ENCODE measurements at regions not wholly inside any gene's neighbourhood (a gene's known extent, or its start where the extent isn't known, plus 50 kb on each side); places are given as distances from the start of the nearest gene placed in this dataset.

DNA sequence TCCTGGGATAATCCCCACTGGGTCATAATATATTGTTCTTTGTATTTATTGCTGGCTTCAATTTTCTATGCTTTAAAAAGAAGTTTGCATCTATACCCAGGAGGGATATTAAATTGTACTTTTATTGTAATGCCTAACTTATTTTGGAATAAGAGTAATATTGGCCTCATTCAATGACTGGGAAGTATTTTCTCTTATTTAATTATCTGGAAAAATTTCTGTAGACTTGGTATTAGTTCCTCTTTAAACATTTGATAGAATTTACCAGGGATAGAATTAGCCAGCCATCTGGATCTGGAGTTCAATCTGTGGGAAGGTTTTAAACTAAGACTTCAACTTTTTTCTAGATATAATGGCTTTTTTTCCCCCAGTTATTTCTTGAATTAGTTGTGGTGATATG lies 115.2 kb upstream of the ZNF32 start:
- Mint-ChIP-seq H3K9me3 (peaks cover 3 to 8% of the 10 kb centered on the region in 2 donors), H3K27me3 (ENCODE audit: low read depth in 2 of 2) (peaks cover 0 to 32% of the 10 kb centered on the region in 2 donors)
- no peak for TF ChIP-seq CTCF (IDR thresholded peaks at IDR 0.05)

DNA sequence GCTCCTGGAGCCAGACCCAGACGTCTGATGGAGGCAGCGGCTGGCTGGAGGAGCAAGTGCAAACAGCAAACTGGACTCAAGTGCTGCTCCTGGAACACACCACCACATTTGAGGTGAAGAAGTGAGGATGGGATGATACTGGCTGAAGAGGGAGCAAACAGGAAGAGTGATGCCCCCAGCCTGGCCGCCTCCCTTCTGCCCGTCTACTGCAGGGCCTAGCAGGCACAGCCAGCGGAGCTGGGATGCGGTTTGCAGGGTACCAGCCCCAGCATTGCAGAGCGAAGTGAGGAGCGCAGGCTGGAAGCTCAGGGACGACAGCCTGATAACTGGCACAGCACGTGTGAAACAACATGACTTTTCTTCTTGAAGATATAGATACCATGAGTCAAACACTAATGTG lies 111.8 kb upstream of the ZNF32 start:
- intact Hi-C loops (cut with micrococcal nuclease), result no loop called here
- Histone ChIP-seq H3K27ac (ENCODE audit: low read length) (no peak overlapping the region), H3K4me3 (ENCODE audit: low read length) (no peak overlapping the region), H3K9me3 (ENCODE audit: control insufficient read depth, insufficient read depth, low read length) (no peaks in the 10 kb centered on the region), H3K27me3 (ENCODE audit: control insufficient read depth, insufficient read depth, low read length) (no peaks in the 10 kb centered on the region), H3K4me1 (ENCODE audit: control insufficient read depth, insufficient read depth, low read length) (no peaks in the 10 kb centered on the region), H3K36me3 (ENCODE audit: control insufficient read depth, insufficient read depth, low read length) (no peaks in the 10 kb centered on the region)
- DNase-seq, result no peak
- no peak overlapping the region for H3K27ac Mint-ChIP-seq
- no peaks in the 10 kb centered on the region for H3K36me3 Mint-ChIP-seq
- no peak for TF ChIP-seq CTCF (IDR thresholded peaks at IDR 0.05)
- 93% methylated on average over 10 of the region's 10 CpGs for WGBS (ENCODE audit: insufficient coverage)
- H3K4me1 Mint-ChIP-seq, result peaks cover 0 to 5% of the 10 kb centered on the region in 2 donors
- no peak for ATAC-seq
- peaks cover 0 to 17% of the 10 kb centered on the region in 2 donors for H3K27me3 Mint-ChIP-seq (ENCODE audit: low read depth in 2 of 2)
- no peaks in the 10 kb centered on the region for H3K9me3 Mint-ChIP-seq
- no peak overlapping the region for H3K4me3 Mint-ChIP-seq

More for the DNA sequence above, 115.2 kb upstream of the ZNF32 start:
- no peaks in the 10 kb centered on the region for H3K4me1 ChIP-seq (ENCODE audit: control insufficient read depth, insufficient read depth, low read length)
- no peaks in the 10 kb centered on the region for H3K36me3 ChIP-seq (ENCODE audit: control insufficient read depth, insufficient read depth, low read length)
- intact Hi-C loops (cut with micrococcal nuclease), result no loop called here
- H3K4me1 Mint-ChIP-seq, result no peaks in the 10 kb centered on the region
- ATAC-seq, result no peak
- no peaks in the 10 kb centered on the region for H3K27me3 ChIP-seq (ENCODE audit: control insufficient read depth, insufficient read depth, low read length)
- no peak for DNase-seq
- H3K4me3 Mint-ChIP-seq, result no peak overlapping the region
- no peaks in the 10 kb centered on the region for H3K9me3 ChIP-seq (ENCODE audit: control insufficient read depth, insufficient read depth, low read length)
- no peak overlapping the region for H3K27ac ChIP-seq (ENCODE audit: low read length)
- peaks cover 10% of the 10 kb centered on the region for H3K36me3 Mint-ChIP-seq
- H3K27ac Mint-ChIP-seq, result no peak overlapping the region
- no peak overlapping the region for H3K4me3 ChIP-seq (ENCODE audit: low read length)

DNA sequence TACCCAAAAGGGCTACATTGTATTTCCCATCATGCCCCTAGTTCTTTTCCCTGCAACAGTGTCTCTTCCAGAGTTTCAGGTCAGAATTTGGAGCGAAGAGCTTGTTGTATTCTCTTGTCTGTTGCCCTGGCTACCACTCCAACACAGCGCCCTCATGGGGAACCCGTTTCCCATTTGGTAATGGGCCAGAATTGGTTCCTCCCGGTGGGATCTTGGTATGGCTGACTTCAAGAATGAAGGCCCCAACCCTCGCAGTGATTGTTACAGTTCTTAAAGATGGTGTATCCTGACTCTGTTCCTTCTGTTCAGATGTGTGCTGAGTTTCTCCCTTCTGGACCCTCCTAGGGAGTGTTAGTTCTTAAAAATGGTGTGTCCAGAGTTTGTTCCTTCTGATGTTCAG lies 110.5 kb upstream of the ZNF32 start:
- no peak for TF ChIP-seq CTCF (IDR thresholded peaks at IDR 0.05)
- Histone ChIP-seq H3K9me3 (ENCODE audit: control insufficient read depth, insufficient read depth, low read length) (no peaks in the 10 kb centered on the region), H3K36me3 (ENCODE audit: control insufficient read depth, insufficient read depth, low read length) (no peaks in the 10 kb centered on the region), H3K27ac (ENCODE audit: low read length) (no peak overlapping the region), H3K4me1 (ENCODE audit: control insufficient read depth, insufficient read depth, low read length) (no peaks in the 10 kb centered on the region), H3K27me3 (ENCODE audit: control insufficient read depth, insufficient read depth, low read length) (no peaks in the 10 kb centered on the region), H3K4me3 (ENCODE audit: low read length) (no peak overlapping the region)
- WGBS (ENCODE audit: insufficient coverage), result 92% methylated on average over 5 of the region's 5 CpGs
- no peak for DNase-seq
- Mint-ChIP-seq H3K4me1 (peaks cover 0 to 5% of the 10 kb centered on the region in 2 donors), H3K27me3 (ENCODE audit: low read depth in 2 of 2) (peaks cover 0 to 11% of the 10 kb centered on the region in 2 donors), H3K9me3 (no peaks in the 10 kb centered on the region), H3K36me3 (no peaks in the 10 kb centered on the region), H3K27ac (no peak overlapping the region), H3K4me3 (no peak overlapping the region)
- no peak for ATAC-seq
- intact Hi-C loops (cut with micrococcal nuclease), result no loop called here

- Mint-ChIP-seq H3K9me3 (no peaks in the 10 kb centered on the region), H3K27ac (no peak overlapping the region), H3K4me1 (peaks cover 0 to 5% of the 10 kb centered on the region in 2 donors), H3K4me3 (no peak overlapping the region), H3K27me3 (ENCODE audit: low read depth in 2 of 2) (no peaks in the 10 kb centered on the region), H3K36me3 (no peaks in the 10 kb centered on the region)
- Histone ChIP-seq H3K27ac (ENCODE audit: low read length) (no peak overlapping the region), H3K27me3 (ENCODE audit: control insufficient read depth, insufficient read depth, low read length) (no peaks in the 10 kb centered on the region), H3K4me3 (ENCODE audit: low read length) (no peak overlapping the region), H3K4me1 (ENCODE audit: control insufficient read depth, insufficient read depth, low read length) (no peaks in the 10 kb centered on the region), H3K36me3 (ENCODE audit: control insufficient read depth, insufficient read depth, low read length) (no peaks in the 10 kb centered on the region), H3K9me3 (ENCODE audit: control insufficient read depth, insufficient read depth, low read length) (no peaks in the 10 kb centered on the region)
- DNase-seq (no peak), ATAC-seq (no peak)
- TF ChIP-seq CTCF (IDR thresholded peaks at IDR 0.05), result no peak
- 83% methylated on average over 2 of the region's 3 CpGs for WGBS (ENCODE audit: insufficient coverage)
- intact Hi-C loops (cut with micrococcal nuclease), result no loop called here
These were observed 107.7 kb upstream of the ZNF32 start for GRCh38 chr10:43756341-43756740.
